Uterus (tissue), 3 donors: ENCODE measurements at regions not wholly inside any gene's neighbourhood (a gene's known extent, or its start where the extent isn't known, plus 50 kb on each side); places are given as distances from the start of the nearest gene placed in this dataset.

ENCODE experiments used
- DNase-seq, 2 donors: peaks; one replicate each; pipeline ENCODE4 v3.0.0-alpha.2; 2019 to 2020
- H3K27ac ChIP-seq, 2 donors: fragments of 200-600 bp; sonication (generic); 1 replicate in 1 of 2; 2 replicates in 1 of 2; pipeline ENCODE4 v1.5.1; 2016 to 2018
- H3K27me3 ChIP-seq, 2 donors: fragments of 200-600 bp; sonication (generic); one replicate each; pipeline ENCODE4 v1.5.1; 2018 to 2019; ENCODE audit warnings: control low read depth in 1 of 2
- H3K36me3 ChIP-seq, 2 donors: fragments of 200-600 bp; sonication (generic); one replicate each; pipeline ENCODE4 v1.5.1; 2019; ENCODE audit warnings: control low read depth in 1 of 2
- H3K4me1 ChIP-seq, 2 donors: fragments of 200-600 bp; sonication (generic); one replicate each; pipeline ENCODE4 v1.5.1; 2018 to 2019; ENCODE audit warnings: control low read depth in 1 of 2
- H3K4me3 ChIP-seq, 2 donors: fragments of 200-600 bp; sonication (generic); 1 replicate in 1 of 2; 2 replicates in 1 of 2; pipeline ENCODE4 v1.5.1; 2018 to 2019; ENCODE audit warnings: mild to moderate bottlenecking in 1 of 2
- H3K9me3 ChIP-seq, 2 donors: fragments of 200-600 bp; sonication (generic); one replicate each; pipeline ENCODE4 v1.5.1; 2019; ENCODE audit warnings: control low read depth in 1 of 2
- CTCF ChIP-seq, 4 experiments: fragments of 200-600 bp in 2 of 4; fragments of 450-650 bp in 2 of 4; sonication (generic) in 2 of 4; IDR thresholded peaks; one replicate each; pipeline ENCODE4 v1.5.1; 2016 to 2019; ENCODE audit warnings: antibody characterized with exemption in 4 of 4, mild to moderate bottlenecking in 2 of 4, moderate library complexity in 1 of 4
- POLR2A ChIP-seq, 2 donors: fragments of 450-650 bp; IDR thresholded peaks; one replicate each; pipeline ENCODE4 v1.6.1; 2016; ENCODE audit warnings: antibody characterized with exemption in 2 of 2, mild to moderate bottlenecking in 1 of 2, moderate library complexity in 1 of 2
- intact Hi-C: fragments of 100-400 bp; cut with DNase I; formaldehyde crosslinking; loops from one replicate; pipeline ENCODE4 v1.15.1; 2023; ENCODE audit warnings: low total_unique reads
- donor health status: DM: yes; HTN: yes; CAD: no.

DNA sequence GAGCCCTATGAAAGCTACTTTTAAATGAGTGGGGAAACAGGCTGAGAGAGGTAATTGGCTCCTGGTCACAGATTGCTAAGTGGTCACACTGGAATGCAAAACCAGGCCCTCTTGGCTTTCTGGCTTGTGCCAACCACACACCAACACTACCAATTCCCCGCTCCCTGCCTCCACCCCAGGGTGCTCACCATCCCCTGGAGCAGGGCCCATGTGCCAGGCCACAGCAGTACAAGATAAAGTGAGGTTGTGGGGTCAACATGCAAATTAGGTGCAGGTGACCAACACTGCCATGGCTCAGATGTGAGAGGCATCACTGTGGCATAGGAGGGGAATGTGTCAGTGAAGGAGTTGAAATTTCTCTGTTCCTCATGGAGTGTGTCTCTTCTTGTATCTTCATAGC lies 312.5 kb downstream of the MYCN start:
- intact Hi-C loops: no loop called here
- DNase-seq: no peak
- Histone ChIP-seq H3K4me1 (no peaks in the 10 kb centered on the region), H3K27ac (no peak overlapping the region), H3K36me3 (no peaks in the 10 kb centered on the region), H3K27me3 (no peaks in the 10 kb centered on the region), H3K9me3 (no peaks in the 10 kb centered on the region), H3K4me3 (no peak overlapping the region)
- TF ChIP-seq CTCF (IDR thresholded peaks at IDR 0.05) (no peak), POLR2A (IDR thresholded peaks at IDR 0.05) (no peak)

GRCh38 chr2:16252251-16252650 lies 311.9 kb downstream of the MYCN start:
- intact Hi-C loops: no loop called here
- H3K36me3 ChIP-seq: no peaks in the 10 kb centered on the region
- TF ChIP-seq POLR2A (IDR thresholded peaks at IDR 0.05) (no peak), CTCF (IDR thresholded peaks at IDR 0.05) (no peak)

DNA sequence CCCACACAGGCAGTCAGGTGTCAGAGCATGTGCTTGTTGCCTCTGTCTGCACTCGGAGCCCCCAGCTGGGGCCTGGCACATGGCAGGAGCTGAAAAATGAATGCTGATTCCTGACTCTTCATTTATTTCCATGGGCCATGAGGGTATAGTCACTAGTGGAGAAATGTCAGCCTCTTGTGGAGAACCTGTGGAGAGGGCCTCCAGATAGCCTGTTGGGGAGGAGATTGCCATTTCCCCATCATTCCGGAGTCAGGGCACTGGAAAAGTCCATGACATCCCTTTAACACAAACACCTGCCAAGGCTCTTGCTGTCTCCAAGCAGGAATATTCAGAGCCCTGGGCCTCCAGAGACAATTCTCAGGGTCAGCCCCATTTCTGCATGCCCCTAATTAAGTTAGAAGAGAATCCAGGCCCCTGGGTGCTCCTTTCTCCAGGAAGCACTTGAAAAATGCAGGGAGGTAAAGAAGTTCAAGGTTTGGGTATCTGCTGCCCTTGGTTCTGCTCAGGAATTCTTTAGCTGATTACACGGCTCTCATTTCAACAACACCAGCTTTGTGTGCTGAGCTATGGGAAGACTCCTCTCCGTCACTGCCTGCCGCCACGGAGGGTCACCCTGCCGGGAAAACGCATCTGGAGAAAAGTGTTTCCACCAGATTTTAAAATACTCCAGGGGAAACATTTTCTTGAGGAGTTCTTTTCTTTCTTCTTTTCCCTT lies 311.3 kb downstream of the MYCN start:
- Histone ChIP-seq H3K4me3 (no peak overlapping the region), H3K27me3 (no peaks in the 10 kb centered on the region), H3K9me3 (no peaks in the 10 kb centered on the region), H3K36me3 (no peaks in the 10 kb centered on the region), H3K4me1 (no peaks in the 10 kb centered on the region), H3K27ac (no peak overlapping the region)
- no peak for TF ChIP-seq POLR2A (IDR thresholded peaks at IDR 0.05)
- no peak for TF ChIP-seq CTCF (IDR thresholded peaks at IDR 0.05)
- DNase-seq: no peak
- intact Hi-C loops: no loop called here

More at GRCh38 chr2:16252251-16252650, 311.9 kb downstream of the MYCN start:
- Histone ChIP-seq H3K9me3 (no peaks in the 10 kb centered on the region), H3K27ac (no peak overlapping the region), H3K27me3 (no peaks in the 10 kb centered on the region), H3K4me3 (no peak overlapping the region), H3K4me1 (no peaks in the 10 kb centered on the region)
- DNase-seq: no peak

DNA sequence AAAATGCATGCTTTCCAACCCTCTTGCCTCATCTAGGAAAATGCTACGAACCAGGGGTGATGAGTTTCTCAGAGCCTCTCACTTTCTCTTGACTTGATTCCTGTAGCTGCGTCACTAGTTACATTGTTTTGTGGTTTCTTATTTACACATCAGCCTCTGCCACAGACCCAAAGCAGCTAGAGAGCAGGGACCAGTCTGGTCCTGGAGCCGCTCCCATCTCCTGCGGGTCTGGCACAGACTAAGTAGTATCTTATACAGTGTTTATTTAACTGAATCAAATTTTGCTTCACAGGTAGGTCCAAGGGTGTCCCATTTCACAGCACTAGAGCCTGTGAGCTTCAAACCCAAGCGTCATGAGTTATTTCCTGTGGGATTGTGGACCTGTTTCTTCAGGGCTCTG lies 310.5 kb downstream of the MYCN start:
- Histone ChIP-seq H3K27me3 (no peaks in the 10 kb centered on the region), H3K4me3 (no peak overlapping the region), H3K36me3 (no peaks in the 10 kb centered on the region), H3K27ac (no peak overlapping the region), H3K9me3 (no peaks in the 10 kb centered on the region), H3K4me1 (no peaks in the 10 kb centered on the region)
- intact Hi-C loops: no loop called here
- DNase-seq: no peak
- TF ChIP-seq CTCF (IDR thresholded peaks at IDR 0.05) (no peak), POLR2A (IDR thresholded peaks at IDR 0.05) (no peak)

GRCh38 chr2:16250466-16250865 lies 310.1 kb downstream of the MYCN start:
- TF ChIP-seq CTCF (IDR thresholded peaks at IDR 0.05) (no peak), POLR2A (IDR thresholded peaks at IDR 0.05) (no peak)
- H3K4me1 ChIP-seq: no peaks in the 10 kb centered on the region
- H3K27me3 ChIP-seq: no peaks in the 10 kb centered on the region
- H3K27ac ChIP-seq: no peak overlapping the region
- H3K4me3 ChIP-seq: no peak overlapping the region
- DNase-seq: no peak
- no peaks in the 10 kb centered on the region for H3K9me3 ChIP-seq
- intact Hi-C loops: no loop called here
- no peaks in the 10 kb centered on the region for H3K36me3 ChIP-seq
